Ectodermal cell (in vitro differentiated cells): ENCODE measurements at regions not wholly inside any gene's neighbourhood (a gene's known extent, or its start where the extent isn't known, plus 50 kb on each side); places are given as distances from the start of the nearest gene placed in this dataset.

Experiments used
- H3K27ac ChIP-seq: 2 replicates; pipeline ENCODE4 v1.7.0; 2013; ENCODE audit warnings: mild to moderate bottlenecking, low read depth, low read length; ENCODE audit not compliant: insufficient read depth, poor library complexity, severe bottlenecking
- H3K27me3 ChIP-seq: 2 replicates; pipeline ENCODE4 v1.7.0; 2013; ENCODE audit warnings: mild to moderate bottlenecking, low read length; ENCODE audit not compliant: insufficient read depth, control insufficient read depth, poor library complexity, severe bottlenecking
- H3K36me3 ChIP-seq: one replicate; pipeline ENCODE4 v1.7.0; 2013; ENCODE audit warnings: low read length; ENCODE audit not compliant: control insufficient read depth, insufficient read depth
- H3K4me1 ChIP-seq: one replicate; pipeline ENCODE4 v1.7.0; 2013; ENCODE audit warnings: low read length; ENCODE audit not compliant: control insufficient read depth, insufficient read depth
- H3K4me3 ChIP-seq: 2 replicates; pipeline ENCODE4 v1.7.0; 2013; ENCODE audit warnings: low read depth, low read length, control low read depth; ENCODE audit not compliant: insufficient read depth
- H3K9me3 ChIP-seq: 2 replicates; pipeline ENCODE4 v1.7.0; 2013; ENCODE audit warnings: mild to moderate bottlenecking, low read length, moderate library complexity; ENCODE audit not compliant: control insufficient read depth
- WGBS, 2 experiments: methylation state at CpG; one replicate each; pipeline ENCODE4 v1.1.7; 2013; ENCODE audit warnings: missing lambda C conversion rate in 2 of 2; 5-methylcytosine and 5-hydroxymethylcytosine counted together

GRCh38 chr13:103757361-103757760 lies 691.1 kb upstream of the SLC10A2 start:
- H3K36me3 ChIP-seq, result no peaks in the 10 kb centered on the region
- H3K4me3 ChIP-seq, result no peak overlapping the region
- no peak overlapping the region for H3K27ac ChIP-seq
- no peaks in the 10 kb centered on the region for H3K4me1 ChIP-seq
- no peaks in the 10 kb centered on the region for H3K27me3 ChIP-seq
- no peaks in the 10 kb centered on the region for H3K9me3 ChIP-seq

GRCh38 chr13:103754783-103755182 lies 688.6 kb upstream of the SLC10A2 start:
- Histone ChIP-seq H3K4me1 (no peaks in the 10 kb centered on the region), H3K36me3 (no peaks in the 10 kb centered on the region), H3K4me3 (no peak overlapping the region), H3K27ac (no peak overlapping the region), H3K27me3 (no peaks in the 10 kb centered on the region), H3K9me3 (no peaks in the 10 kb centered on the region)
- no CpG with 5 or more reads among the region's 2 CpGs for WGBS, 2 experiments

GRCh38 chr13:103734837-103735236 lies 668.6 kb upstream of the SLC10A2 start:
- Histone ChIP-seq H3K4me1 (no peaks in the 10 kb centered on the region), H3K9me3 (no peaks in the 10 kb centered on the region), H3K36me3 (no peaks in the 10 kb centered on the region), H3K27me3 (no peaks in the 10 kb centered on the region), H3K27ac (no peak overlapping the region), H3K4me3 (no peak overlapping the region)
- WGBS, 2 experiments, result 90 to 96% methylated on average over 2 of the region's 2 CpGs

GRCh38 chr13:103731959-103732358 lies 665.7 kb upstream of the SLC10A2 start:
- no peaks in the 10 kb centered on the region for H3K9me3 ChIP-seq
- 94 to 96% methylated on average over 5 of the region's 5 CpGs for WGBS, 2 experiments
- no peaks in the 10 kb centered on the region for H3K36me3 ChIP-seq
- H3K4me1 ChIP-seq, result no peaks in the 10 kb centered on the region
- H3K27ac ChIP-seq, result no peak overlapping the region
- no peak overlapping the region for H3K4me3 ChIP-seq
- H3K27me3 ChIP-seq, result no peaks in the 10 kb centered on the region

GRCh38 chr13:103730407-103730806 lies 664.2 kb upstream of the SLC10A2 start:
- H3K9me3 ChIP-seq, result no peaks in the 10 kb centered on the region
- WGBS, 2 experiments, result 87 to 92% methylated on average over 6 of the region's 6 CpGs

GRCh38 chr13:103726808-103727207 lies 660.6 kb upstream of the SLC10A2 start:
- Histone ChIP-seq H3K27me3 (no peaks in the 10 kb centered on the region), H3K36me3 (no peaks in the 10 kb centered on the region), H3K27ac (no peak overlapping the region), H3K4me3 (no peak overlapping the region), H3K9me3 (no peaks in the 10 kb centered on the region), H3K4me1 (no peaks in the 10 kb centered on the region)
- WGBS, 2 experiments, result 81 to 100% methylated on average over 1 of the region's 1 CpG

More at GRCh38 chr13:103730407-103730806, 664.2 kb upstream of the SLC10A2 start:
- no peaks in the 10 kb centered on the region for H3K4me1 ChIP-seq
- no peaks in the 10 kb centered on the region for H3K27me3 ChIP-seq
- H3K27ac ChIP-seq, result no peak overlapping the region
- no peaks in the 10 kb centered on the region for H3K36me3 ChIP-seq
- H3K4me3 ChIP-seq, result no peak overlapping the region

- Histone ChIP-seq H3K27me3 (no peaks in the 10 kb centered on the region), H3K27ac (no peak overlapping the region), H3K36me3 (no peaks in the 10 kb centered on the region), H3K4me3 (no peak overlapping the region), H3K9me3 (no peaks in the 10 kb centered on the region), H3K4me1 (no peaks in the 10 kb centered on the region)
- WGBS, 2 experiments, result 33 to 43% methylated on average over 1 of the region's 1 CpG
These were observed 650.5 kb upstream of the SLC10A2 start for GRCh38 chr13:103716718-103717117.

- H3K36me3 ChIP-seq, result no peaks in the 10 kb centered on the region
- WGBS, 2 experiments, result 91 to 97% methylated on average over 4 to 5 of the region's 5 CpGs
- H3K4me3 ChIP-seq, result no peak overlapping the region
- no peaks in the 10 kb centered on the region for H3K4me1 ChIP-seq
- no peaks in the 10 kb centered on the region for H3K9me3 ChIP-seq
- H3K27ac ChIP-seq, result no peak overlapping the region
- no peaks in the 10 kb centered on the region for H3K27me3 ChIP-seq
These were observed 649.1 kb upstream of the SLC10A2 start for GRCh38 chr13:103715335-103715734.

GRCh38 chr13:103703246-103703645 lies 637.0 kb upstream of the SLC10A2 start:
- Histone ChIP-seq H3K9me3 (no peaks in the 10 kb centered on the region), H3K27me3 (no peaks in the 10 kb centered on the region), H3K27ac (no peak overlapping the region), H3K4me1 (no peaks in the 10 kb centered on the region), H3K4me3 (no peak overlapping the region), H3K36me3 (no peaks in the 10 kb centered on the region)
- WGBS, 2 experiments, result 82 to 100% methylated on average over 1 of the region's 1 CpG

GRCh38 chr13:103698000-103698399 lies 631.8 kb upstream of the SLC10A2 start:
- WGBS, 2 experiments, result 97 to 99% methylated on average over 5 of the region's 5 CpGs
- Histone ChIP-seq H3K4me3 (no peak overlapping the region), H3K4me1 (no peaks in the 10 kb centered on the region), H3K27ac (no peak overlapping the region), H3K36me3 (no peaks in the 10 kb centered on the region), H3K9me3 (no peaks in the 10 kb centered on the region), H3K27me3 (no peaks in the 10 kb centered on the region)

GRCh38 chr13:103695320-103695719 lies 629.1 kb upstream of the SLC10A2 start:
- no peaks in the 10 kb centered on the region for H3K4me1 ChIP-seq
- 98% methylated on average over 2 of the region's 2 CpGs for WGBS, 2 experiments

More at GRCh38 chr13:103695320-103695719, 629.1 kb upstream of the SLC10A2 start:
- Histone ChIP-seq H3K36me3 (no peaks in the 10 kb centered on the region), H3K27ac (no peak overlapping the region), H3K27me3 (no peaks in the 10 kb centered on the region), H3K9me3 (no peaks in the 10 kb centered on the region), H3K4me3 (no peak overlapping the region)
